GM18909 (cell line): ENCODE measurements at regions not wholly inside any gene's neighbourhood (a gene's known extent, or its start where the extent isn't known, plus 50 kb on each side); places are given as distances from the start of the nearest gene placed in this dataset.

Experiments
- ATAC-seq: cut with Tn5 transposase; IDR thresholded peaks from one replicate; pipeline ENCODE4 v1.9.1; 2021; ENCODE audit warnings: mild to moderate bottlenecking; ENCODE audit not compliant: unreplicated experiment, poor library complexity

- no peak for ATAC-seq
These were observed 60.7 kb upstream of the GATA6 start for GRCh38 chr18:22108674-22109073.

GRCh38 chr18:22109535-22109934 lies 59.9 kb upstream of the GATA6 start:
- ATAC-seq: no peak

DNA sequence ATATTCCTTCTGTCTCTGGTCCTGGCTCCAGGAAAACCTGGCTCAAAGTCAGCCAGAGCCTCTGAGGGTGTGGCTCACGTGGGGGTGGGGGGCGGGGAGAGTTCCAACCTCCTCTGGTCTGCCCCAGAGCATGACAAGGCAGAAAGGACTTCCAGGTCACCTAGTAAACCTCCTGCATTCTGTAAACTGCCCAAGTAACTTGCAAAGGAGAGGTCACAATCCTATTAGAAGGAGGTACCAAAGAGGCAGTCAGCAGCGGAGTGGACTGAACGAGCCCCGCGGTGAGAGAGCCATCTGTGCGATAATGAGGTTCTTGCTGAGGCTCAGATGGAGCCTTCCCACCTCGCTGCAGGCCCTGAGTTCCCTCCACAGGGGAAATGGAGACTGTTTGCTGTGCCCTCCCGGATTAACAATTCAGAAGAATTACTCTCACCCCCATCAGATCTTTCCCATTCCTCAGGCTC lies 58.9 kb upstream of the GATA6 start:
- ATAC-seq: no peak

GRCh38 chr18:22112215-22112614 lies 57.2 kb upstream of the GATA6 start:
- no peak for ATAC-seq

- ATAC-seq: no peak
These were observed 56.1 kb upstream of the GATA6 start for GRCh38 chr18:22113144-22113844.

- no peak for ATAC-seq
These were observed 54.7 kb upstream of the GATA6 start for GRCh38 chr18:22114526-22115321.

- no peak for ATAC-seq
These were observed 53.8 kb upstream of the GATA6 start for GRCh38 chr18:22115573-22115972.
